Fibroblast of pulmonary artery (primary cell): ENCODE measurements at regions not wholly inside any gene's neighbourhood (a gene's known extent, or its start where the extent isn't known, plus 50 kb on each side); places are given as distances from the start of the nearest gene placed in this dataset.

Source experiments
- DNase-seq: peaks from one replicate; pipeline ENCODE4 v3.0.0-alpha.2; 2010; ENCODE audit warnings: low read depth
- H3K4me3 ChIP-seq: replicated peaks from 2 replicates; pipeline ENCODE4 v1.5.1; 2011; ENCODE audit warnings: low read depth, mild to moderate bottlenecking, control low read depth, low read length, moderate library complexity
- CTCF ChIP-seq: IDR thresholded peaks from 2 replicates; pipeline ENCODE4 v1.5.1; 2011; ENCODE audit warnings: mild to moderate bottlenecking, control low read depth, low read length, inconsistent platforms; ENCODE audit errors: missing control alignments

- TF ChIP-seq CTCF, result no peak
- DNase-seq, result no peak
- H3K4me3 ChIP-seq, result no peak overlapping the region
Observed at GRCh38 chr13:80149736-80150135, 191.2 kb downstream of the SPRY2 start.

DNA sequence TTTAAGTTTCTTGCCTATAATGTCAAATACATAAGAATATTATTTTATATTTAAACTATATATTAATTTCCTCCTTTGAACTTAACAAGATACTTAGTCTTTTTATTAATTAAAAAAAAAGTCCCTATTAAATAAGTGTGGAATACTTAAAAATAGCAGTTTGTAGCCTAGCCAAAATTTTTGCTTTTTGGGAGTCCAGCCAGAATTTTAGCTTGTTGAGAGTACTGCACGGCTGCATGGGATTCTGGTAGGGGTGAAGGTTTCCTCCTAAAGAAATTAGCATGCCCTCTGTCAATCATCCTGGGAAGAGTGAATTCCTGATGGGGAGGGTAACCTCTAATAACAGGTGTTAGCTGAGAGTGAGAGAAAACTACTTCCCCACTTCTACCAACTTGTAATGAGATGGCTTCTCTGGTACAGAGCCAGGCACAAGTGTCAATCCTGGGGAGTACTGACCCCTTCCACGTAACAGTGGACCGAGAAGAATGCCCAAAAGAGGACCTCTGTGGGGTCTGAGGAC lies 195.7 kb downstream of the SPRY2 start:
- H3K4me3 ChIP-seq, result no peak overlapping the region
- DNase-seq, result no peak
- no peak for TF ChIP-seq CTCF

GRCh38 chr13:80144493-80144892 lies 196.4 kb downstream of the SPRY2 start:
- DNase-seq, result no peak
- no peak for TF ChIP-seq CTCF
- H3K4me3 ChIP-seq, result no peak overlapping the region

- DNase-seq, result peak; percentile 94
- peak overlapping the region; percentile 11 for H3K4me3 ChIP-seq
- TF ChIP-seq CTCF, result no peak
Observed at GRCh38 chr13:80141123-80141849, 199.6 kb downstream of the SPRY2 start.

DNA sequence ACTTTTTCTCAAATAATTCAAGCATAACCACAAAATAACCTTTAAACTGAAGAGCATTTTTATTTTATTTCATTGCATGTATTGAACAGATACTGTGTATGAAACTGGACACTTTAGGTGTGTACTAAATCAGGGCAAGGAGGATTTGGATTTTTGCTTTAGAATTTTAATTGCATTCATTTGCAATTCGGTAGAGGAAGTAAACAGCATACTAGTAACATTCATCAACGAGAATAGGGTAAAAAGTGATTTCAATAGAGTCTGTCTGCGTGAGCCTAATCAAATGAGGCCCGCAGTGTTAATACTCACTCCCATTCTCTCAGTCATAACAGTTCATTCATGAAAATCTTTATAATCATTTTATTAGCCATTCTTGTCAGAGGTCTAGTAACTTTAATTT lies 200.2 kb downstream of the SPRY2 start:
- peak overlapping the region; percentile 11 for H3K4me3 ChIP-seq
- TF ChIP-seq CTCF, result no peak
- no peak for DNase-seq

DNA sequence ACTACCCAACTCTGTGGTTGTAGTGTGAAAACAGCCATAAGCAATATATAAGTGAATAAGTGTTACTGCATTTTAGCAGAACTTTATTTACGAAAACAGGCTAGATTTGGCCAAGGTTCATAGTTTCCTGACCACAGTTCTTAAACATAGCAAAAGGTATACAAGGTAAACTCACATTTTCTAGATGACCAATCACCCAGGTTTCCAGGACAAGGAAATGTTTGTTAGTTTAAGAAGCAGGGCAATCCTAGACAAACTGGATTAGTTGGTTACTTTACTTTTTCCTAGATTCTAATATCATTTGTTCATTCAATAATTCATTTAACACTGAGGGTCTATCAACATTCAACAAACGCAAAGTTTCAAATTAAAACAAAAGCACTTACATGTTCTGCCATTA lies 201.7 kb downstream of the SPRY2 start:
- DNase-seq, result no peak
- TF ChIP-seq CTCF, result no peak
- H3K4me3 ChIP-seq, result no peak overlapping the region

GRCh38 chr13:80137994-80138393 lies 202.9 kb downstream of the SPRY2 start:
- DNase-seq, result no peak
- no peak for TF ChIP-seq CTCF
- H3K4me3 ChIP-seq, result no peak overlapping the region
